T-helper 1 cell treated with Interleukin-12 subunit alpha and Interleukin-12 subunit beta and Interleukin-4 antibody, amounts not matched to agents 30 μg/mL and 1 μg/mL, for 36 hours (primary cell): ENCODE measurements at regions not wholly inside any gene's neighbourhood (a gene's known extent, or its start where the extent isn't known, plus 50 kb on each side); places are given as distances from the start of the nearest gene placed in this dataset.

Source experiments
- H3K27ac Mint-ChIP-seq: one replicate; pipeline ENCODE4 v1.8.0; 2021; ENCODE audit warnings: mild to moderate bottlenecking, mixed read lengths
- H3K27me3 Mint-ChIP-seq: one replicate; pipeline ENCODE4 v1.8.0; 2021; ENCODE audit warnings: low read depth, mixed read lengths
- H3K36me3 Mint-ChIP-seq: one replicate; pipeline ENCODE4 v1.8.0; 2021; ENCODE audit warnings: low read depth, mixed read lengths
- H3K4me1 Mint-ChIP-seq: one replicate; pipeline ENCODE4 v1.8.0; 2021; ENCODE audit warnings: low read depth, mixed read lengths
- H3K4me3 Mint-ChIP-seq: one replicate; pipeline ENCODE4 v1.8.0; 2021; ENCODE audit warnings: mild to moderate bottlenecking, moderate library complexity, mixed read lengths
- H3K9me3 Mint-ChIP-seq: one replicate; pipeline ENCODE4 v1.8.0; 2021; ENCODE audit warnings: mixed read lengths

GRCh38 chr22:48710410-48710809 is 1117.3 kb downstream of the BRD1 start:
- Mint-ChIP-seq H3K27ac (no peak overlapping the region), H3K27me3 (no peaks in the 10 kb centered on the region), H3K4me1 (no peaks in the 10 kb centered on the region), H3K36me3 (no peaks in the 10 kb centered on the region), H3K9me3 (no peaks in the 10 kb centered on the region), H3K4me3 (no peak overlapping the region)

- H3K4me1 Mint-ChIP-seq = no peaks in the 10 kb centered on the region
- no peaks in the 10 kb centered on the region for H3K27me3 Mint-ChIP-seq
- H3K27ac Mint-ChIP-seq = no peak overlapping the region
Measured at GRCh38 chr22:48709976-48710375, 1117.7 kb downstream of the BRD1 start.

GRCh38 chr22:48709453-48709852 is 1118.2 kb downstream of the BRD1 start:
- Mint-ChIP-seq H3K4me1 (no peaks in the 10 kb centered on the region), H3K4me3 (no peak overlapping the region), H3K27me3 (no peaks in the 10 kb centered on the region), H3K9me3 (no peaks in the 10 kb centered on the region), H3K27ac (no peak overlapping the region), H3K36me3 (no peaks in the 10 kb centered on the region)

More at GRCh38 chr22:48709976-48710375, 1117.7 kb downstream of the BRD1 start:
- Mint-ChIP-seq H3K9me3 (no peaks in the 10 kb centered on the region), H3K4me3 (no peak overlapping the region), H3K36me3 (no peaks in the 10 kb centered on the region)

- no peaks in the 10 kb centered on the region for H3K9me3 Mint-ChIP-seq
- no peak overlapping the region for H3K27ac Mint-ChIP-seq
- no peaks in the 10 kb centered on the region for H3K4me1 Mint-ChIP-seq
- H3K27me3 Mint-ChIP-seq = no peaks in the 10 kb centered on the region
- no peak overlapping the region for H3K4me3 Mint-ChIP-seq
- no peaks in the 10 kb centered on the region for H3K36me3 Mint-ChIP-seq
Measured at GRCh38 chr22:48708558-48709245, 1119.0 kb downstream of the BRD1 start.

GRCh38 chr22:48707763-48708557 is 1119.7 kb downstream of the BRD1 start:
- Mint-ChIP-seq H3K4me3 (no peak overlapping the region), H3K36me3 (no peaks in the 10 kb centered on the region)

GRCh38 chr22:48706934-48707762 is 1120.5 kb downstream of the BRD1 start:
- Mint-ChIP-seq H3K9me3 (no peaks in the 10 kb centered on the region), H3K36me3 (no peaks in the 10 kb centered on the region), H3K4me3 (no peak overlapping the region), H3K27me3 (no peaks in the 10 kb centered on the region), H3K27ac (no peak overlapping the region), H3K4me1 (no peaks in the 10 kb centered on the region)

More at GRCh38 chr22:48707763-48708557, 1119.7 kb downstream of the BRD1 start:
- Mint-ChIP-seq H3K27ac (no peak overlapping the region), H3K27me3 (no peaks in the 10 kb centered on the region), H3K9me3 (no peaks in the 10 kb centered on the region), H3K4me1 (no peaks in the 10 kb centered on the region)

GRCh38 chr22:48705917-48706605 is 1121.6 kb downstream of the BRD1 start:
- Mint-ChIP-seq H3K27me3 (no peaks in the 10 kb centered on the region), H3K36me3 (no peaks in the 10 kb centered on the region), H3K27ac (no peak overlapping the region), H3K4me1 (no peaks in the 10 kb centered on the region), H3K4me3 (no peak overlapping the region), H3K9me3 (no peaks in the 10 kb centered on the region)

- Mint-ChIP-seq H3K27ac (no peak overlapping the region), H3K27me3 (no peaks in the 10 kb centered on the region), H3K4me3 (no peak overlapping the region), H3K36me3 (no peaks in the 10 kb centered on the region), H3K4me1 (no peaks in the 10 kb centered on the region), H3K9me3 (no peaks in the 10 kb centered on the region)
Measured at GRCh38 chr22:48705159-48705916, 1122.3 kb downstream of the BRD1 start.

GRCh38 chr22:48704335-48704734 is 1123.3 kb downstream of the BRD1 start:
- no peaks in the 10 kb centered on the region for H3K27me3 Mint-ChIP-seq
- H3K27ac Mint-ChIP-seq = no peak overlapping the region
- H3K4me3 Mint-ChIP-seq = no peak overlapping the region
- H3K36me3 Mint-ChIP-seq = no peaks in the 10 kb centered on the region
- no peaks in the 10 kb centered on the region for H3K9me3 Mint-ChIP-seq
- no peaks in the 10 kb centered on the region for H3K4me1 Mint-ChIP-seq

- H3K4me1 Mint-ChIP-seq = no peaks in the 10 kb centered on the region
- no peaks in the 10 kb centered on the region for H3K9me3 Mint-ChIP-seq
- H3K36me3 Mint-ChIP-seq = no peaks in the 10 kb centered on the region
- no peak overlapping the region for H3K27ac Mint-ChIP-seq
- no peak overlapping the region for H3K4me3 Mint-ChIP-seq
- H3K27me3 Mint-ChIP-seq = no peaks in the 10 kb centered on the region
Measured at GRCh38 chr22:48703265-48703941, 1124.3 kb downstream of the BRD1 start.

- Mint-ChIP-seq H3K9me3 (no peaks in the 10 kb centered on the region), H3K27ac (no peak overlapping the region), H3K27me3 (no peaks in the 10 kb centered on the region), H3K36me3 (no peaks in the 10 kb centered on the region), H3K4me3 (no peak overlapping the region), H3K4me1 (no peaks in the 10 kb centered on the region)
Measured at GRCh38 chr22:48702573-48703264, 1125.0 kb downstream of the BRD1 start.

- no peaks in the 10 kb centered on the region for H3K27me3 Mint-ChIP-seq
- no peak overlapping the region for H3K27ac Mint-ChIP-seq
- no peaks in the 10 kb centered on the region for H3K9me3 Mint-ChIP-seq
- H3K36me3 Mint-ChIP-seq = no peaks in the 10 kb centered on the region
- H3K4me1 Mint-ChIP-seq = no peaks in the 10 kb centered on the region
- no peak overlapping the region for H3K4me3 Mint-ChIP-seq
Measured at GRCh38 chr22:48701296-48702030, 1126.2 kb downstream of the BRD1 start.
